Neural crest cell (in vitro differentiated cells): ENCODE measurements at regions not wholly inside any gene's neighbourhood (a gene's known extent, or its start where the extent isn't known, plus 50 kb on each side); places are given as distances from the start of the nearest gene placed in this dataset.

Experiments
- DNase-seq: peaks from one replicate; pipeline ENCODE4 v3.0.0; 2021; ENCODE audit warnings: low read depth, mixed read lengths, low spot score
- H3K27ac Mint-ChIP-seq: one replicate; pipeline ENCODE4 v1.8.0; 2021; ENCODE audit warnings: mild to moderate bottlenecking, mixed read lengths; ENCODE audit not compliant: unreplicated experiment
- H3K27me3 Mint-ChIP-seq: 2 replicates; pipeline ENCODE4 v1.8.0; 2021; ENCODE audit warnings: low read depth, mild to moderate bottlenecking, mixed read lengths
- H3K36me3 Mint-ChIP-seq: 2 replicates; pipeline ENCODE4 v1.8.0; 2021; ENCODE audit warnings: low read depth, mild to moderate bottlenecking, mixed read lengths
- H3K4me1 Mint-ChIP-seq: 2 replicates; pipeline ENCODE4 v1.8.0; 2021; ENCODE audit warnings: mixed read lengths
- H3K4me3 Mint-ChIP-seq: one replicate; pipeline ENCODE4 v1.8.0; 2021; ENCODE audit warnings: mild to moderate bottlenecking, mixed read lengths
- H3K9me3 Mint-ChIP-seq: 2 replicates; pipeline ENCODE4 v1.8.0; 2021; ENCODE audit warnings: mixed read lengths
- CTCF ChIP-seq: fragments of 200-600 bp; sonication (generic); conservative IDR thresholded peaks from 2 replicates; pipeline ENCODE4 v1.5.0; 2021; ENCODE audit warnings: antibody characterized with exemption, mild to moderate bottlenecking

- Mint-ChIP-seq H3K9me3 (no peaks in the 10 kb centered on the region), H3K27me3 (no peaks in the 10 kb centered on the region), H3K36me3 (no peaks in the 10 kb centered on the region), H3K27ac (no peak overlapping the region), H3K4me3 (no peak overlapping the region), H3K4me1 (no peaks in the 10 kb centered on the region)
- no peak for TF ChIP-seq CTCF
- no peak for DNase-seq
Observed at GRCh38 chr3:82581350-82581749, 819.9 kb upstream of the GBE1 start.

GRCh38 chr3:82572721-82573120 is 811.3 kb upstream of the GBE1 start:
- Mint-ChIP-seq H3K27ac (no peak overlapping the region), H3K9me3 (no peaks in the 10 kb centered on the region), H3K4me3 (no peak overlapping the region), H3K4me1 (no peaks in the 10 kb centered on the region), H3K36me3 (no peaks in the 10 kb centered on the region), H3K27me3 (no peaks in the 10 kb centered on the region)
- DNase-seq: no peak
- TF ChIP-seq CTCF: no peak

- no peak for TF ChIP-seq CTCF
- Mint-ChIP-seq H3K4me1 (no peaks in the 10 kb centered on the region), H3K27me3 (no peaks in the 10 kb centered on the region), H3K36me3 (no peaks in the 10 kb centered on the region), H3K4me3 (no peak overlapping the region), H3K9me3 (no peaks in the 10 kb centered on the region), H3K27ac (no peak overlapping the region)
- DNase-seq: no peak
Observed at GRCh38 chr3:82568776-82569338, 807.4 kb upstream of the GBE1 start.

- Mint-ChIP-seq H3K27me3 (no peaks in the 10 kb centered on the region), H3K27ac (no peak overlapping the region), H3K36me3 (no peaks in the 10 kb centered on the region), H3K9me3 (no peaks in the 10 kb centered on the region), H3K4me3 (no peak overlapping the region), H3K4me1 (no peaks in the 10 kb centered on the region)
- TF ChIP-seq CTCF: no peak
- DNase-seq: no peak
Observed at GRCh38 chr3:82567029-82567600, 805.7 kb upstream of the GBE1 start.

GRCh38 chr3:82562896-82563295 is 801.5 kb upstream of the GBE1 start:
- no peak for TF ChIP-seq CTCF
- no peak overlapping the region for H3K4me3 Mint-ChIP-seq
- H3K27ac Mint-ChIP-seq: no peak overlapping the region
- no peaks in the 10 kb centered on the region for H3K36me3 Mint-ChIP-seq
- no peaks in the 10 kb centered on the region for H3K27me3 Mint-ChIP-seq
- no peaks in the 10 kb centered on the region for H3K4me1 Mint-ChIP-seq
- DNase-seq: no peak
- H3K9me3 Mint-ChIP-seq: no peaks in the 10 kb centered on the region
